AG09319 (cell line): ENCODE measurements at regions not wholly inside any gene's neighbourhood (a gene's known extent, or its start where the extent isn't known, plus 50 kb on each side); places are given as distances from the start of the nearest gene placed in this dataset.
"Not testable (repeated sequence)": the region's sequence is repeated elsewhere in the genome, so short reads cannot be mapped to it uniquely, and the experiment has no call there.

Experiments
- DNase-seq: peaks from one replicate; pipeline ENCODE4 v3.0.0-alpha.2; 2010; ENCODE audit warnings: low read depth; ENCODE audit errors: extremely low read depth
- CTCF ChIP-seq: IDR thresholded peaks from 2 replicates; pipeline ENCODE4 v1.5.1; 2011; ENCODE audit warnings: low read depth, mild to moderate bottlenecking, inconsistent platforms, low read length, moderate library complexity

- TF ChIP-seq CTCF, result no peak
- no peak for DNase-seq
These were observed 709.0 kb downstream of the KLHL13 start for GRCh38 chrX:117407449-117408150.

- no peak for TF ChIP-seq CTCF
- no peak for DNase-seq
These were observed 715.8 kb downstream of the KLHL13 start for GRCh38 chrX:117400839-117401238.

GRCh38 chrX:117400005-117400404 lies 716.6 kb downstream of the KLHL13 start:
- TF ChIP-seq CTCF, result no peak
- no peak for DNase-seq

DNA sequence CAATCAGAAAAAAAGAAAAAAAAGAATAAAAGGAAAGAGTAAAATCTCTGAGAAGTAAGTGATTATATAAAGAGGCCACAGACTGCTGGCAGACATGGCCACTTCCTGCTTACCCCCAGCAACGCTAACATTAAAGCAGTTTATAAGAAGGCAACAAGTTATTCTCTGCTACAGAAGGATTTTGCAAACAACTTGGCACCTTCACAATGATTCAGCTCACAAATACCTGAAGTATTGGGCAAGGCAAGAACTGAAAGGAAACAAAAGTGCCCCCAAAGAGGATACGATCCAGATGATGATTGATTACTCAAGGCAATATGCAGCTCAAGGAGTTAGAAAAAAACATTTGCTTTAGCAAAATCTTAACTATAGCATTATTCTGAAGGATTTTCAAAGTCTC lies 718.8 kb downstream of the KLHL13 start:
- no peak for DNase-seq
- TF ChIP-seq CTCF, result no peak

GRCh38 chrX:117394506-117395070 lies 722.0 kb downstream of the KLHL13 start:
- DNase-seq, result not testable (repeated sequence)

GRCh38 chrX:117392360-117392759 lies 724.2 kb downstream of the KLHL13 start:
- not testable (repeated sequence) for DNase-seq

DNA sequence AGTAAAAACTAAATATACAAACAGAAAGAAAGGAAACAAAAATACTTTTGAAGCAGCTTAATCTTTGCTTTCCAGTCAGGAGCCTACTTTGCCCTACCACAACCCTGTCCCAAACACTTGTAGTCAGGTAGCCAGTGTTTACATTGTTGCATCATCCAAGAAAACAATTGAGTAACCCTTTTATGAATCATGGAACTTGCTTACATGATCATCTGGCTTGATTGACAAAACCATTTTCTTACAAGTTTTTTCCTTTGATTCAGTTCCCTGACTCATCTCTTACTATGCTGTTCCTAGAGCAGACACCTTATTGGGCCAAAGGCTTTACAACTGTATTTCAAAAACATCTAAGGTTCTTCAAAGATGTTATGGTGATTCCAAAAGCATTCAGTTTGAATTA lies 740.1 kb downstream of the KLHL13 start:
- DNase-seq, result no peak
- TF ChIP-seq CTCF, result no peak

GRCh38 chrX:117335209-117335608 lies 781.4 kb downstream of the KLHL13 start:
- TF ChIP-seq CTCF, result no peak
- no peak for DNase-seq
